GM18870 (cell line): ENCODE measurements at regions not wholly inside any gene's neighbourhood (a gene's known extent, or its start where the extent isn't known, plus 50 kb on each side); places are given as distances from the start of the nearest gene placed in this dataset.

Experiments used
- ATAC-seq: cut with Tn5 transposase; IDR thresholded peaks from one replicate; pipeline ENCODE4 v1.9.1; 2021; ENCODE audit warnings: moderate library complexity; ENCODE audit not compliant: unreplicated experiment

- ATAC-seq, result no peak
Measured at GRCh38 chr7:91323626-91324158, 59.5 kb downstream of the FZD1 start.

GRCh38 chr7:91324663-91325062, 60.4 kb downstream of the FZD1 start:
- no peak for ATAC-seq

- ATAC-seq, result no peak
Measured at GRCh38 chr7:91325726-91326125, 61.5 kb downstream of the FZD1 start.

DNA sequence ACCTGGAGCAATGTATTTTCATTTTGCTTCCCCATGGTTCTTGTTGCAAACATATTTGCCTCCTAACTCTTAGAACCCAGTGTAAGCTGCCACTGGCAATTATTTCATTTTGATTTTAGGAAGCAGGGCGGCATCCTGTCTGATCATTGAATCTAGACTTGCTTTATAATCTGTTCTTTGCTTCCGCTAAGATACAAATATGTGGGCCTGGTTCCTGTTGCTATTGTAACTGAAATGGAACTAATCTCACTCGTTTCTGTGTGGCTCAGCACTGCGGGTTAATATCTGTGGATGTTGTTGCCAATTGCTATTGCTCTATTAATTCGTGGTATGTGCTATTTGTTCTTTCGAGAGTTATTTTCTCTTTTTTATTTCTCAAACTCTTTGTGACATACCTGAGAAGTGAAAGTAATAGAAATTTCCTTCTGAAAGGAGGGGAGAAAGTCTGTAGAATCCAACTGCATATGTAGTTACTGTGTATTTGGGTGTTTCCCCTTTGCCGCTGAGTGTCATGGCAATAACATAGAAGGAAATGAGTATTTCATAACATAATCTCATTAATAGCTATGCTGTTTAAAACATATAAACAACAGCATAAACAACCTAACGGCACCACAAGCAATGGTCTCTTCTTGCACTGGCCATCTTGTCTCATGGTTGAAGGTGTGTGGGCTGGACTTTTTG, 62.4 kb downstream of the FZD1 start:
- no peak for ATAC-seq

DNA sequence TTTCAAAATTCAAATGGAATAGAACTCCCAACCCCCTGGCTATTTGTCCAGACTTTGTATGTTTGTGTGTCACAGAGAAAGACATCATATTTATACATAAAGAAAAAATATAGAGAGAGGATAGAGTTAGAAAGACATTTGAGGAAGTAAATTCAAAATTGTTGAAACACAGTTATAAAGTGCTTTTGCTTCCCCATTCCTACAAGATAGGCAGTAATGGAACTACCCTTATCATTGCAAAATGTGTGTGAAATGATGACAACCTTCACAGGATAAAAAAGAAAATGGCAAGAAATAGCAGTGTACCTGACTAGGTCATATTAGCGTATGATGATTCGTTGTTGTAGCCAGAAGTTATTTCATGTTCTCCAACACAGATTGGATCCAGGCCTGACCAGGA, 63.1 kb downstream of the FZD1 start:
- no peak for ATAC-seq

- ATAC-seq, result no peak
Measured at GRCh38 chr7:91329571-91329970, 65.3 kb downstream of the FZD1 start.

GRCh38 chr7:91330191-91330808, 66.1 kb downstream of the FZD1 start:
- no peak for ATAC-seq

DNA sequence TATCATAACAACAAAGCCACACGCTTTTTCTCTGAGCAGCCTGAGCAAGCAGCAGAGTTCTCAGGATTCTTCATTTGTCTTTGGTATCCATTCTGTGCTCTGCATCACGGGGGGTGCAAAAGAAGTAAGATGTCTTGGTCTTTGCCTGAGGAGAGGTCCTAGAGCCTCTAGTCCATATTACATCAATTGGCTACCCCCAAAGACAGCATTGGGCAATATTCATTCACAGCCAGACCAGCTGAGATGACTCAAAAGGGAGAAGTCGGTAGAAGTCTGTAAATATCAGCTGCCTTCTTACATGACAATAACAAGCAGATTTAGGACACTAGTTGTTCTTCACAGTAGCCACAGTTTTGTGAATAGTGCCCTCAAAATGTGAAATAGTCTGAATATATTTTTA, 66.6 kb downstream of the FZD1 start:
- no peak for ATAC-seq

- ATAC-seq, result no peak
Measured at GRCh38 chr7:91336106-91336505, 71.9 kb downstream of the FZD1 start.

GRCh38 chr7:91338226-91339020, 74.2 kb downstream of the FZD1 start:
- no peak for ATAC-seq

DNA sequence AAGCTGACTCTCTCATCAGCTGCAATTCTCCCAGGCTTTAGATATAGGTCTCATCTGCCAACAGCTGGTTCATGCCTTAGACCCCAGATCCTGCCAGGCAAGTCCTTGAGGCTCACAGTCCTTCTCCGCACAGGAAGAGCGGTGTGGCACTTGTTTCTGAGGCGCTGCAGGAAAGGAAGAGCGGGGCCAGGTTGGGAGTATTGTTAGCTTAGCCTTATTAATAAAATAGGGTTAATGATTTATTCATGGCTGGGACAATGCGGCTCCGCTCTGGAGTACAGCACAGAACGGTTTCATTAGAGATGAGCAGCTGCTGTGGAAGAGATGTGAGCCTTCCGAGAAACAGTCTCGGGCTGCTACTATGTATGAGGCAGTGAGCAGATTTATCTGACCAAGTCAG, 78.1 kb downstream of the FZD1 start:
- no peak for ATAC-seq

- no peak for ATAC-seq
Measured at GRCh38 chr7:91343420-91343960, 79.3 kb downstream of the FZD1 start.

DNA sequence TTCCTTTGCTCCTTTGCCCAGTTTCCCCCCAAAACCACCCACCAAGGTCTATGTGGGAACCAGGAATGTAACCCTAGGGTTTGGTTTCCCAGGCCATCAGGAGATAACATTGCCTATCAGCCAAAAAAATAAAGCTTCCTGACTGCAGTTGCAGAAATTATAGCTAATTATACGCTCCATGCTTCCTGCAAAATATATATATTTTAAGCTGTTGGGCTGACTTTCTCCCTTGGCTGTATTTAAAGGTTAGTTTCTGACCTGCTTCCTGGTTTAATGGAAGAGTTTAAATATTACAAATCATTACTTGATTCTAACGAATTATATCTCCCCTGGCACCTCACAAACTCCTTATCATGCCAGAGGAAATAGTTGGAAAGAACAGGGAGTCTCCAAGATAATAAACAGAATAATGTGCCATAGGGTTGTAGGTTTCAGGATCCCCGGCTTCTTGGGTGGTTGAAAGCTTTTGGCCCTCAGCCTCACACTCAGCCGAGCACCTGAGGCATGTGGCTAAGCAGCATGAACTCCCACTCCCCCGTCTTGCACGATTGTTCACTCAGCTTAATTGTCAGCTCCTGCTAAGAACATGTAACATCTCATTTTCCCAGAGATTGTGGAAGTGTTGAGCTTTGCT, 79.9 kb downstream of the FZD1 start:
- ATAC-seq, result no peak

DNA sequence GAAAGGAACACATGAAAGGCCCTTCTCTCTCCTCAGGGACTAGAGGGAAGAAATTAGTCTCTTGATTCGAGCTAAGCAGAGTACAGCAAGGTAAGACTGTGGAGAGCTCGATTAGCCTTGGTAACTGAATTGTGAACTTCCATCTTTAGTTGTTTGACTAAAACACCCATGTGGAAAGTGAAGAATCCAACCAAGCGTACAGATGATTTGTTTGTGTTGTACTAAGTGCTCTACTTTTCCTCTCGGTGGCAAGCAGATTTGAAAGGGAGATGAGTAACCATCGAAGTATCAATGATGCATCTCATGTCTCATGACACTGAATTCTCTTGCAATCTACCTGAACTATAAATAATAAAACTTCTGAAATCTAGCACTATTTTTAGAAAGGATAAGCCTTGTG, 80.7 kb downstream of the FZD1 start:
- ATAC-seq, result peak; percentile 49

DNA sequence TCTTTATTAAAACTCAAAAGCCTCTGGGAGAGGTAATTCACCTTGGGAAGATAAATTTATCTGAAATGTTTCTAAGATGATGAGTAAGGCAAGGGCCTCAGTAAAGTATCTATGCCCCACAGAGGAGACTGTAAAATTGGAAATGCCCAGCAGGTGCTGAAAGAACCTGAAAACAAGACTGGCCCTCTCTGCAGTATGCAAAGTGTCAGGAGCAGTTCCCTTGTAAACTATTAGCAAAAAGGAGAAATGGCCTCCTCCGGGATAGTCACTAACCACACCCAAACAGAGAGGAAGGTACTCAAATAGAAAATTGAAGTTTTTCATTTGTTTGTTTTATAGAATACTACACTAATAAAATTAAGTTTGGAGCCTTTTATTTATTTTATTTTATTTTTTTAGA, 81.2 kb downstream of the FZD1 start:
- ATAC-seq, result peak; percentile 84

- no peak for ATAC-seq
Measured at GRCh38 chr7:91346426-91346825, 82.2 kb downstream of the FZD1 start.

GRCh38 chr7:91347290-91347689, 83.1 kb downstream of the FZD1 start:
- ATAC-seq, result no peak

- ATAC-seq, result no peak
Measured at GRCh38 chr7:91348711-91349110, 84.5 kb downstream of the FZD1 start.

DNA sequence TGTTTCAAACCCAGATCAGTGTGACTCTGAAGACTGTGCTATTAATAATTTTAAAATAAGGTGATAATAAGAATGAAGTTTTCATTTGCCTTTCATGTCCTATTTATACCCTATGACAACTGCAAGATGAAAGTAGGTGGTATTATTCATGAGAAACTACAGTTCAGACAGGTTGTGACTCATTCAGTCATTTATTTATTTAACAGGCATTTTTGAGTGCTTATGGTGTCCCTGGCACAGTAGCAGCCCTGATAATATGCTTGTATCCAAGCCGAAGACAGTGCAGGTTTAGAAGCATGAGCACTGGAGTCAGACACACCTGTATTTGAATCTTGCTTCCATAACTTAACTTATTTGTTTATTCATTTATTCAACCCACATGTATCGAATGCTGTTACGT, 87.1 kb downstream of the FZD1 start:
- ATAC-seq, result no peak

- ATAC-seq, result no peak
Measured at GRCh38 chr7:91352091-91352490, 87.9 kb downstream of the FZD1 start.

GRCh38 chr7:91353848-91354247, 89.6 kb downstream of the FZD1 start:
- ATAC-seq, result no peak
